HG03457 (cell line): ENCODE measurements at regions not wholly inside any gene's neighbourhood (a gene's known extent, or its start where the extent isn't known, plus 50 kb on each side); places are given as distances from the start of the nearest gene placed in this dataset.
"Not testable (repeated sequence)": the region's sequence is repeated elsewhere in the genome, so short reads cannot be mapped to it uniquely, and the experiment has no call there.

Source experiments
- ATAC-seq: cut with Tn5 transposase; IDR thresholded peaks from one replicate; pipeline ENCODE4 v1.9.1; 2021; ENCODE audit warnings: moderate number of reproducible peaks; ENCODE audit not compliant: unreplicated experiment

GRCh38 chr18:10164271-10165071, 250.7 kb downstream of the VAPA start:
- ATAC-seq: no peak

- ATAC-seq: no peak
These were observed 252.5 kb downstream of the VAPA start for GRCh38 chr18:10166164-10166807.

DNA sequence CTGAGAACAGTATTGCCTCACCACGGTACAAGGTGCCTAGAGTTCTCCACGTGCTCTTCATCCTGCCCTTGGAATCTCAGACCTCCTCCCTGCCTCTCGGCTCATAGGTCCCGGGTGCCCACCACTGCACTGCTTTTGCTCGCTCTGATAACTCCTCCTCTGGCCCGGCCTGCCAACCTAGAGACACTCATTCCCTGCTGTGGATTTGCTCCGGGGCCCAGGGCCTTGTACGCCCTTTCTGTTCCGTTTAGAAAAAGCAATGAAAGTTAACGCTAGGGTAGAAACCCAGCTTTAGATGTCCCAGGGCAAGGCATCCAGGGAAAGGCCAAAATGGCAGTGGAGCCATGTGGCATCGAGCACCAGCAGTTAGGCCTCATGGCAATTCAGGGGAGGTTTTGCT, 253.9 kb downstream of the VAPA start:
- ATAC-seq: no peak

DNA sequence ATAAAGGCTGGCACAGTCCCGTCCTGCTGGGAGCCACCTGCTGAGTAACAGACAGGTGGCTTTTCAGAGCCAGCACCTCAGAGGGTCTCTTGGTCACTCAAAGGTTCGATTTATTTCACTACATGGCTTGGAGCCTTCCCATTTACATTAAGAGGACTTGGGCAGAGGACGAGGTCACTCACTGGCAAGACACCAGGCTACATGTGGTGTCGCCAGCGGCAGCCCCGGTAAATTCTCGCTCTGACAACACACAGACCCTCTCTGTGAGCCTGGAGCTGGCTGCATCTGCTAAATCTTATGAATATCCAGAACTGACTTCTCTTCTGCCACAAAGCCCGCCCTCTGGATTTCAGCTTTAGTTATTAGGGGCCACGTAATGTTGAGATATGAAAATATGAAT, 254.7 kb downstream of the VAPA start:
- ATAC-seq: no peak

DNA sequence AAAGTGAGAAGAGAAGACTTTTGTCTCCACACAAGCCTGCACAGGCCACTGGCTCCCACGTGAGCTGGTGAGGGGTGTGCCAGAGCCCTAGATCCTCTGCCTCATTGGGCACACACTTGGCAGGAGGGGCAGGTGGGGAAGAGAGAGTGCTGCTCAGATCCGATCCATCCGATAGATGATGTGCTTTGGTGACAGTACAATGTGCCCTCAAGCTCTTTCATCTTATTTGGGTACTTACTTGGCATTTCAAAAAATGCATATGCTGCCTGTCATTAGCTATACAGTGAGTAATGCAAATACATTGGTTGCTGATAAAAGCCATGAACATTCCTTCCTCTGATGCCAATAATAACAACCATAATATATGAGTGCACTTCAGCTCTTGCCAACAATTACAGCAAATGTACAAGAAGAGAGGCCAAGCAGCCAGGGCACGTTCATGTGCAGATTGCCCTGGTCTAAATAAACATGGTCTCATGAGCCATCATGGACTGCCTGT, 255.3 kb downstream of the VAPA start:
- ATAC-seq: no peak

DNA sequence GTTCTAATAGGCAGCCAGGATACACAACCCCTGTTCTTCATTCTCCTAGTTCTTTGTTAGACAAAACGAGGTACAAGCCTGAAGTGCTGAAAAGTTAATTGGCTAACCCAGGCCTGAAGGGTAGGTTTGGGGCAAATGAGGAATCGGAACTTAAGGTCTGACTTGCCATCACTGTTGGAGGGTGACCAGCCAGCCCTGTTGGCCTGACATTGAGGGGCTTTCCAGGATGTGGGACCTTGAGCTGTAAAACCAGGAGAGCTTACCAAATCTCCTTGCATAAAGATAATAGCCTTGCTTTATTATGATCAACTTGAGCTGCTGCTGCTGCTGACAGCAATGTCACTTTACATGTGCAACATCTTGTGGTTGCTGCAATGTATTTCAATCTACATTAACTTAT, 256.0 kb downstream of the VAPA start:
- ATAC-seq: no peak

DNA sequence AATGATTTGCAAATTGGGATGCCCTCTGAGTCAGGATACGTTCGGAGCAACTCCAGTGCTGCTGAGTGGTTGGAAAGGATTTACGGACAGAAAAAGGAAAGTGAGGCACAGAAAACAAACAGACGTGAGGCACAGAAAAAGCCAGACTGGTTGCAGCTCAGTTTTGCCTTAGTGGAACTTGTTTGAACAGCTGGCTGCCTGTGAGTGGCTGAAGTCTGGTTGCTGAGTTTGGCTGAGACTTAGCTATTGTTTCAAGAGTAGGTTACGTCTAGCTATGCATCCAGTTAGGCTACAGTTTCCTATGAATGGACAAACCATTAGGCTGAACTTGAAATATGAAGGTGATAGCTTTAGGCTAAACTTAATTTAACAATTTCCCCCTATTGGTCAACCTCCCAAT, 256.6 kb downstream of the VAPA start:
- no peak for ATAC-seq

GRCh38 chr18:10175333-10175732, 261.5 kb downstream of the VAPA start:
- not testable (repeated sequence) for ATAC-seq

DNA sequence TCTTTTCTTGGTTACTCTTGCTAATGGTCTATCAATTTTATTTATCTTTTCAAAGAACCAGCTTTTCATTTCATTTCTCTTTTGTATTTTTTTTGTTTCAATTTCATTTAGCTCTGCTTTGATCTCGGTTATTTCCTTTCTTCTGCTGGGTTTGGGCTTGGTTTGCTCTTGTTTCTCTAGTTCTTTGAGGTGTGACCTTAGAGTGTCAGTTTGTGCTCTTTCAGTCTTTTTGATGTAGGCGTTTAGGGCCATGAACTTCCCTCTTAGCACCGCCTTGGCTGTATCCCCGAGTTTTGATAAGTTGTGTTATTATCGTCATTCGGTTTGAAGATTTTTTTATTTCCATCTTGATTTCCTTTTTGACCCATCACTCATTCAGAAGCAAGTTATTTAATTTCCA, 265.5 kb downstream of the VAPA start:
- not testable (repeated sequence) for ATAC-seq

DNA sequence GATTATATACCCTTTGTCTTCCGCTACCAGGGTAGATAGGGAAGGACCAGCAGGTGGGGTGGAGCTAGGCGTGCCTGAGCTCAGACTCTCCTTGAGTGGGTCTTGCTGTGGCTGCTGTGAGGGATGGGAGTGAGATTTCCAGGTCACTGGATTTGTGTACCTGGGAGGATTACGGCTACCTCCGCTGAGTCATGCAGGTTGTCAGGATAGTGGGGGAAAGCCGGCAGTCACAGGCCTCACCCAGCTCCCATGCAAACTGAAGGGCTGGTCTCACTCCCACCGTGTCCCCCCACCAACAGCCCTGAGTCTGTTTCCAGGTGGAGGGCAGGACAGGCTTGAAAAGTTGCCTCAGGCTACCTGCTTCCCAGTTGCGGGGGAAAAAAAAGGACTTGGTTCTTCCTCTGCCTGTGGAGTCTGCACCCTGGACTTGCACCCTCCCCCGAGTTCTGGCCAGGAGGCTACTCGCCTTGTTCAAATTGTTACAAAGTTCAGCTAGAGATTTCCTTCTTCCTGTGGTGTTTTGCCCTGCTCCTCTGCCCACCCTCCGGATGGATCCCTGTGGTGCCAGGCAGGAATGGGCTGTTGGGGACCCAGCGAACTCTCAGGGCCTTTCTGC, 268.3 kb downstream of the VAPA start:
- no peak for ATAC-seq

DNA sequence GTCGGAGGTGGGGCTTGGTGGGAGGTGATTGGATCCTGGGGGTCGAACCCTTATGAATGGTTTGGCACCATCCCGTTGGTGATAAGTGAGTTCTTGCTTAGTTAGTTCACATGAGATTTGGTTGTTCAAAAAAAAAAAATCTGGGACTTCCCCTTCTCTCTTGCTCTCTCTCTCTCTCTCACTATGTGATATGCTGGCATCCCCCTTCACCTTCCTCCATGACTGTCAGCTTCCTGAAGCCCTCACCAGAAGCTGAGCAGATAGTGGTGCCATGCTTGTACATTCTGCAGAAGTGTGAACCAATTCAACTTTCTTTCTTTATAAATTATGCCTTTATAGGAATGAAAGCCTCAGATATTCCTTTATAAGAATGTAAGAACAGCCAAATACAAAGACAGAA, 269.7 kb upstream of the APCDD1 start:
- no peak for ATAC-seq

DNA sequence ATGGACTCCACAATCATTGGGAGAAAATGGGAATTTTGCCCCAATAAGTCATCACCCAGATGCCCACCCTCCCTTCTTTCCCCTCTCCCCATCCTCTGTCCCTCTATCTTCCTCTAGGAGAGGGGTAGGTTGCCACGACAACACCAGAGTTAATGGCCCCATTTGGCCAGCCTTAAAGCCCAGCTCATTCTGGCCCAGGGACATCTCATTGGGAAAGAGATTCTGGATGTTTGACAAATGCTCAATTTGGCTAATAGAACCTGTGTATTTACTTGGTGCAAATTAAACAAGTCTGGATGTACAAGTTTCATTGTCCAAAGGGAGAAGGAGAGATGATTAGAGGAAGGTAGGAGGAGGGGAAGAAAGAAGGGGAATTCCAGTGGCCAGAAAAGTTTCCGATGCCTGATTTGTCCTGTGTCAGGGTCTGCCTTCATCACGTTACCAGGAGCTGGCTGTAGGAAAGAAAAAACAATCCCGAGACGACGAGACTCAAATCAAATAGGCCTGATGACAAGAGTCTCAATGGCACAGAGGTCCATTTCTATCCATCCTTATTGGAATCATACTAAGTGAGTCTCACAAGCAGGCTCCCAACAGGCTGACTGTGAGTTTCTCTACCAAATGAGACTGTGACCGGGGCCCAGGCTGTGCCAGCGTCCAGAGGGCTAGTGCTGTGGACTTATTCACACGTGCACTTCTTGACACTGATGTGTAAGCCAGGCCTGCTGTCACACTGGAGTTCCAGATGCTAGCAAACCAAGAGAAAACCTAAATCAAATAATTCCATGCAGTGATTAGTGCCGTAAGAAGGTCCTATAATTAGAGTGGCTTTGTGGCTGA, 265.2 kb upstream of the APCDD1 start:
- no peak for ATAC-seq

DNA sequence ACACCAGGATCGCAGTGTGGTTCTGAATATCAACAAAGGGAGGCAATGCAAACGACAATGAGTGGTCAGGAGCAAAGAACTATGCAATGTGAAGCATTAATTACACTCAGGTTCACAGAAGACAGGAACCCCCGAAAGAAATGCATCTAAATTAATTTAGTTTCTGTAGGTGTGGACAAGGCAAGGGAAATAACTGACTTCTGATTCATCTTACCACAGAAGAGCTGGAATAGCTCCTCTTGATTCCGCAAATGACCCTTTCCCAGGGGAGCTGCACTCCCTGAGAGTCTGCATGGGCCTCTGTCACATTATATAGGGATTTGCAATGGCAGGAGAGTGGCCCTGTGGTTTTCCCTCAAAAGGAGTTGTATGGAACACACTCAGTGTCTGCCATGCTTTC, 263.9 kb upstream of the APCDD1 start:
- no peak for ATAC-seq

DNA sequence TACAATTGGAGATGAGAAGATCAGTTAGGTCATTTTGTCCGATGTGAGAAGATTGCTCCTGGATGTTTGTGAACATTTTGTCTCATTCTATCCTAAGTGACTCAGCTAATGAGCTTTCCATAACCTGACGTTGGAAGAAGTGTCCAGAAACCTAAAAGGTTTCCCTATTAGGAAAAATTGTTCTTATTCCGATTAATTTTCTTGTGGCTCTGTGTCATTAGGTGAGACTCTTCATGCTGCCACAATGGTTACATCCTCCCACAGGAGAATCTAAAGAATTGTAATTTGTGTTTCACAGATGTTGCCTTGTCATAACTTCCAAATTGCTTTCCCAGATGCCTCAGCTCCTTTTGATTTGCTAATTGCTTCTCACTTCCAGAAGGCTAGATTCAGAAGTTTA, 261.0 kb upstream of the APCDD1 start:
- no peak for ATAC-seq

GRCh38 chr18:10194592-10194991, 259.8 kb upstream of the APCDD1 start:
- ATAC-seq: no peak

- no peak for ATAC-seq
These were observed 258.9 kb upstream of the APCDD1 start for GRCh38 chr18:10195529-10195928.

DNA sequence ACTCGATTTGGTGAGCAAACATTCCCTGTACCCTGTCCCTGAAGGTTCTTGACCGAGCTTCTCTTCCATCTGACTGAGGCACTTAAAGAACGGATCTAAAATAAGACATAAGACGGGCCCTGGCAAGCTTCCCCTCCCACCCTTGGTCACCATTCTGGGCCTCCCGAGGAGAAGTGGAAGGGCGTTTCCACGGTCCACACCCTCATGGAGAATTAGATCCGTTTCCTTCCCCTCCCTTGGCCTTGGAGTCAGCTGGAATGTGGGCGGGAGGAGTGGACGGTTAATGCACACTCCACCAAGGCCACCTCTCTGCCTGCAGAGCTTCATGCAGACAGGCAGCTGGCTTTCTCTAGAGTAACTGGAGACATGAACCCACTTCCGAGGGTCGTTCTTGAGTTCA, 257.3 kb upstream of the APCDD1 start:
- no peak for ATAC-seq

GRCh38 chr18:10201226-10201625, 253.2 kb upstream of the APCDD1 start:
- ATAC-seq: no peak

DNA sequence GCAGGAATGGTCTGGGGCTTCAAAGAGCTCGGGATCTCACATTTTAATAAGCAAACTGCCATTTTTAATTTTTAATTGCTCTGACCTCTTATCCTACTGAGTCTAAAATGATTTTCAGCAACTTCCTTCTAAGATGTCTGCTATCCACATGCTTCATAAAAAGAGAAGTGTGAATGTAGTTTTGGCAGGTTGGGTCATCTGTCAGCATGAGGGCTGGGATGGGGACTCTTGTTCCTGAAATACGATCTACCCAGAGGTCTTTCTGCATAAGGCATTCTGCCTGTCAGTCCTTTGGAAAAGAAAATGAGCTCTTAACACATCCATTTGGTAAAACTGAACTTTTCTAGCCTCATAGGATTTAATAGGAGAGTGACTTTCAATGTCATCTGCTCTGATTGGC, 252.8 kb upstream of the APCDD1 start:
- no peak for ATAC-seq

- ATAC-seq: no peak
These were observed 251.6 kb upstream of the APCDD1 start for GRCh38 chr18:10202845-10203321.

DNA sequence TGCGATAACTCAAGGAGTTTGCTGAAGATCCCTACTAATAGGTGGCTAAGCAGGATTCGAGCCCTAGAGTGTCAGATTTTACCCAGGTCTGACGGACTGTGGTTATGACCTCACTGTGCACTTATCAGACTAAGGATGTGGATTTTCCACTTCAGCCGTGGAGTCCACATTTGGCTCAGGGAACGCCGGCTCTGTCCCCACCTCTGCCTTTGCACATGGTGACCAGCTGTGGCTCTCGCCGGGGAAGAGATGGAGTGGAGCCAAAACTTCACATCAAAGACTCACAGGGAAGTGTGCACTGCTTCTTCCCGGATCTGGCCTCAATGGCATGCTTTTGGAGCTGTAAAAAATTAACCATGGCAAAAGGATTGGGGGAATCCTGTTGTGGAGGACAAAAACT, 249.3 kb upstream of the APCDD1 start:
- ATAC-seq: no peak
